Lower leg skin (tissue), 4 donors: ENCODE measurements at regions not wholly inside any gene's neighbourhood (a gene's known extent, or its start where the extent isn't known, plus 50 kb on each side); places are given as distances from the start of the nearest gene placed in this dataset.

ENCODE experiments used
- DNase-seq, 2 donors: peaks; one replicate each; pipeline ENCODE4 v3.0.0-alpha.2; 2019; ENCODE audit warnings: low spot score in 2 of 2
- H3K4me3 ChIP-seq: fragments of 200-600 bp; sonication (generic); 2 replicates; pipeline ENCODE4 v1.5.1; 2017; ENCODE audit warnings: mild to moderate bottlenecking, low read depth; ENCODE audit not compliant: poor library complexity, severe bottlenecking
- CTCF ChIP-seq, 3 donors: fragments of 450-650 bp; IDR thresholded peaks; one replicate each; pipeline ENCODE4 v1.5.1; 2016; ENCODE audit warnings: antibody characterized with exemption in 3 of 3, mild to moderate bottlenecking in 3 of 3, moderate library complexity in 2 of 3
- POLR2A ChIP-seq, 2 donors: fragments of 450-650 bp; IDR thresholded peaks; one replicate each; pipeline ENCODE4 v1.6.1; 2016 to 2017; ENCODE audit warnings: antibody characterized with exemption in 2 of 2, mild to moderate bottlenecking in 1 of 2, moderate library complexity in 1 of 2
- WGBS, 2 donors: methylation state at CpG; one replicate each; pipeline ENCODE4 v1.1.5; 2018; 5-methylcytosine and 5-hydroxymethylcytosine counted together
- intact Hi-C: fragments of 100-400 bp; cut with DNase I; formaldehyde crosslinking; loops from one replicate; pipeline ENCODE4 v1.15.0; 2023; ENCODE audit warnings: low total_unique reads

- TF ChIP-seq CTCF (IDR thresholded peaks at IDR 0.05), result no peak
- intact Hi-C loops, result no loop called here
- no peak for DNase-seq
- 96% methylated on average over 2 of the region's 2 CpGs for WGBS, 2 donors
- no peak overlapping the region for H3K4me3 ChIP-seq
Measured at GRCh38 chr2:13950761-13951160, 681.8 kb upstream of the LRATD1 start.

- intact Hi-C loops, result no loop called here
- WGBS, 2 donors, result 51 to 78% methylated on average over 2 of the region's 2 CpGs
- no peak for DNase-seq
- H3K4me3 ChIP-seq, result no peak overlapping the region
- TF ChIP-seq POLR2A (IDR thresholded peaks at IDR 0.05), result no peak
- no peak for TF ChIP-seq CTCF (IDR thresholded peaks at IDR 0.05)
Measured at GRCh38 chr2:13968811-13969210, 663.7 kb upstream of the LRATD1 start.

- DNase-seq, result no peak
- no peak for TF ChIP-seq CTCF (IDR thresholded peaks at IDR 0.05)
- no peak for TF ChIP-seq POLR2A (IDR thresholded peaks at IDR 0.05)
- H3K4me3 ChIP-seq, result no peak overlapping the region
- intact Hi-C loops, result no loop called here
- 85 to 88% methylated on average over 8 of the region's 8 CpGs for WGBS, 2 donors
Measured at GRCh38 chr2:13986119-13986720, 646.3 kb upstream of the LRATD1 start.

- no peak overlapping the region for H3K4me3 ChIP-seq
- TF ChIP-seq CTCF (IDR thresholded peaks at IDR 0.05), result no peak
- no peak for TF ChIP-seq POLR2A (IDR thresholded peaks at IDR 0.05)
- no peak for DNase-seq
- intact Hi-C loops, result no loop called here
Measured at GRCh38 chr2:13996527-13996926, 636.0 kb upstream of the LRATD1 start.

GRCh38 chr2:14011190-14011589 is 621.3 kb upstream of the LRATD1 start:
- WGBS, 2 donors, result 91 to 93% methylated on average over 4 of the region's 4 CpGs
- TF ChIP-seq POLR2A (IDR thresholded peaks at IDR 0.05) (no peak), CTCF (IDR thresholded peaks at IDR 0.05) (no peak)
- DNase-seq, result no peak
- no peak overlapping the region for H3K4me3 ChIP-seq
- intact Hi-C loops, result no loop called here

- TF ChIP-seq CTCF (IDR thresholded peaks at IDR 0.05), result no peak
- no peak for TF ChIP-seq POLR2A (IDR thresholded peaks at IDR 0.05)
- H3K4me3 ChIP-seq, result no peak overlapping the region
- WGBS, 2 donors, result 64% methylated on average over 4 of the region's 4 CpGs
- DNase-seq, result no peak
- intact Hi-C loops, result no loop called here
Measured at GRCh38 chr2:14015113-14015630, 617.3 kb upstream of the LRATD1 start.
